ENCODE measurements at regions not wholly inside any gene's neighbourhood (a gene's known extent, or its start where the extent isn't known, plus 50 kb on each side); places are given as distances from the start of the nearest gene placed in this dataset.

- FAIRE-seq, result no peak
These were observed 66.7 kb upstream of the PRR20A start for GRCh38 chr13:57073983-57074382.

More at GRCh38 chr13:57073983-57074382, 66.7 kb upstream of the PRR20A start:
- intact Hi-C loops (cut with micrococcal nuclease), result no loop called here
- no peak overlapping the region for H3K4me2 ChIP-seq (ENCODE audit: insufficient read depth, low read length)
- H4K20me1 ChIP-seq (replicated peaks; ENCODE audit: control insufficient read depth, extremely low read depth, insufficient read depth, low read length), result no peaks in the 10 kb centered on the region
- no peaks in the 10 kb centered on the region for H3K79me2 ChIP-seq (ENCODE audit: control insufficient read depth, insufficient read depth, low read length)
- H2AFZ ChIP-seq (ENCODE audit: low read depth, low read length), result no peak overlapping the region
- H3K27me3 ChIP-seq (ENCODE audit: control insufficient read depth in 2 of 2, insufficient read depth in 2 of 2, low read length in 2 of 2), result no peaks in the 10 kb centered on the region
- BruUV-seq (replicated peaks), result no TSS peak
- dilution Hi-C loops (cut with MboI; ENCODE audit: extremely low pct_ligation_motif_present, low sequenced_read_pairs), result no loop called here
- H3K36me3 ChIP-seq (ENCODE audit: control insufficient read depth in 2 of 2, extremely low read depth in 1 of 2, insufficient read depth in 2 of 2, low read length in 2 of 2), result no peaks in the 10 kb centered on the region
- no peak overlapping the region for H3K27ac ChIP-seq (ENCODE audit: insufficient read depth, low read depth, low read length)
- H3K9me1 ChIP-seq (replicated peaks; ENCODE audit: control insufficient read depth, extremely low read depth, insufficient read depth, low read length), result no peaks in the 10 kb centered on the region
- no peaks in the 10 kb centered on the region for H3K9me3 ChIP-seq (replicated peaks; ENCODE audit: control insufficient read depth, insufficient read depth, low read length)
- no peak overlapping the region for H3K9ac ChIP-seq (replicated peaks; ENCODE audit: extremely low read depth, insufficient read depth, low read length)
- DNase-seq (ENCODE audit: low read depth, low spot score), result no peak
- ChIA-PET CTCF (interaction anchor here (1.0 to 1.4 kb wide), 3 partner anchors 32 to 203 kb away, joined by 3 to 4 read pairs (median 4); no protein-coding TSS in a partner anchor), POLR2A (no interaction called here)
- TF ChIP-seq CTCF (IDR thresholded peaks at IDR 0.05; ENCODE audit: extremely low read depth in 1 of 2, insufficient read depth in 1 of 2, low read depth in 1 of 2, low read length in 2 of 2) (no peak), POLR2A (IDR thresholded peaks at IDR 0.05; ENCODE audit: low read depth, low read length) (no peak), FOS (IDR thresholded peaks at IDR 0.05; ENCODE audit: borderline replicate concordance, insufficient read depth, low read length) (no peak), POLR2AphosphoS5 (IDR thresholded peaks at IDR 0.05; ENCODE audit: insufficient read depth, low read depth, low read length) (no peak), JUN (IDR thresholded peaks at IDR 0.05; ENCODE audit: borderline replicate concordance, insufficient read depth, insufficient read length, low read depth) (no peak), GATA2 (IDR thresholded peaks at IDR 0.05; ENCODE audit: insufficient read depth, insufficient read length, low read depth, low read length) (no peak)
- no peaks in the 10 kb centered on the region for H3K4me1 ChIP-seq (ENCODE audit: control insufficient read depth, extremely low read depth, insufficient read depth, low read length)
- no peak overlapping the region for H3K4me3 ChIP-seq (replicated peaks in 1 of 3; ENCODE audit: insufficient read depth in 1 of 3, low read depth in 1 of 3, low read length in 3 of 3)
